Kidney (tissue), 13 donors: ENCODE measurements at regions not wholly inside any gene's neighbourhood (a gene's known extent, or its start where the extent isn't known, plus 50 kb on each side); places are given as distances from the start of the nearest gene placed in this dataset.
A peak's percentile ranks its signal among the peaks of the same experiment; 100 is the strongest.

Source experiments
- DNase-seq, 5 donors: peaks; one replicate each; pipeline ENCODE4 v3.0.0-alpha.2; 2013 to 2020
- FAIRE-seq: peaks from 2 replicates; lab custom pipeline; 2012; peaks lifted over from hg19 to GRCh38; lab: Jason Lieb, UNC
- H3K27ac ChIP-seq, 2 donors: one replicate each; pipeline ENCODE4 v1.7.0; 2013; ENCODE audit warnings: low read depth in 2 of 2, low read length in 2 of 2, inconsistent platforms in 1 of 2
- H3K27me3 ChIP-seq: one replicate; pipeline ENCODE4 v1.7.1; 2013; ENCODE audit warnings: low read length, inconsistent platforms; ENCODE audit not compliant: control insufficient read depth, insufficient read depth
- H3K36me3 ChIP-seq, 3 donors: one replicate each; pipeline versions ENCODE4 v1.7.0 to v1.7.1; 2013; ENCODE audit warnings: low read length in 3 of 3, control low read depth in 1 of 3, inconsistent platforms in 1 of 3; ENCODE audit not compliant: insufficient read depth in 3 of 3, control insufficient read depth in 2 of 3
- H3K4me1 ChIP-seq, 3 donors: one replicate each; pipeline versions ENCODE4 v1.7.0 to v1.7.1; 2013; ENCODE audit warnings: low read length in 3 of 3, inconsistent platforms in 1 of 3, low read depth in 1 of 3; ENCODE audit not compliant: control insufficient read depth in 2 of 3, insufficient read depth in 2 of 3
- H3K4me3 ChIP-seq, 3 donors: one replicate each; pipeline versions ENCODE4 v1.7.0 to v1.8.1; 2013; ENCODE audit warnings: low read length in 3 of 3, control low read depth in 1 of 3, inconsistent platforms in 1 of 3
- H3K9ac ChIP-seq, 3 donors: one replicate each; pipeline versions ENCODE4 v1.7.0 to v1.7.1; 2013; ENCODE audit warnings: low read length in 3 of 3, control low read depth in 1 of 3, inconsistent platforms in 1 of 3
- H3K9me3 ChIP-seq, 3 donors: one replicate each; pipeline versions ENCODE4 v1.7.0 to v1.7.1; 2013; ENCODE audit warnings: low read length in 3 of 3, control low read depth in 1 of 3, inconsistent platforms in 1 of 3; ENCODE audit not compliant: control insufficient read depth in 2 of 3, insufficient read depth in 1 of 3
- intact Hi-C: fragments of 100-400 bp; cut with DNase I; formaldehyde crosslinking; loops from one replicate; pipeline ENCODE4 v1.11.1; 2022
- TF ChIP-seq, protein P1 (sequence below): IDR thresholded peaks from 3 replicates; pipeline ENCODE4 v1.5.1; 2012; ENCODE audit warnings: mild to moderate bottlenecking, moderate library complexity, borderline replicate concordance; ENCODE audit not compliant: insufficient read depth; ENCODE audit errors: extremely low read depth
- donor health status: control.
- donor health status: control.
- donor health status: control.
- donor health status: control.
- donor health status: control.
- donor health status: DM: yes; HTN: yes; CAD: no.
- donor health status: Normal renal cell carcinoma (clear cell type).

DNA sequence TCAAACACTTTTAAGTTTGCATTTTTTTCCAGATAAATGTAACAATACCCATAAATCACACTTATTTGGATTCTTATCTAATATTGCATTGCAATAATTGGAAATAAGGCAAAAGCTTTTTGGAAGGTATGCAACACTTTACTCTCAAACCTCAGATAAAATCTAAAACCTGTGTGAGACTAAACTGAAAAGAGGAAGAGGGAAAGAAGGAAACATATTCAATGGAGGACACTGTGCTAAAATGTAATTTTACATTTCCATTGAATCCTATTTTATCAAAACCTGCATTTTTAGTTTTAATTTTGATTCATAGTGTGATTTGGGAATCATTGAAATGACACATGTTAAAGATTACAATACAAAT, 99.4 kb downstream of the HPGD start:
- no peaks in the 10 kb centered on the region for H3K36me3 ChIP-seq
- no peak overlapping the region for H3K4me3 ChIP-seq
- TF ChIP-seq, protein P1, sequence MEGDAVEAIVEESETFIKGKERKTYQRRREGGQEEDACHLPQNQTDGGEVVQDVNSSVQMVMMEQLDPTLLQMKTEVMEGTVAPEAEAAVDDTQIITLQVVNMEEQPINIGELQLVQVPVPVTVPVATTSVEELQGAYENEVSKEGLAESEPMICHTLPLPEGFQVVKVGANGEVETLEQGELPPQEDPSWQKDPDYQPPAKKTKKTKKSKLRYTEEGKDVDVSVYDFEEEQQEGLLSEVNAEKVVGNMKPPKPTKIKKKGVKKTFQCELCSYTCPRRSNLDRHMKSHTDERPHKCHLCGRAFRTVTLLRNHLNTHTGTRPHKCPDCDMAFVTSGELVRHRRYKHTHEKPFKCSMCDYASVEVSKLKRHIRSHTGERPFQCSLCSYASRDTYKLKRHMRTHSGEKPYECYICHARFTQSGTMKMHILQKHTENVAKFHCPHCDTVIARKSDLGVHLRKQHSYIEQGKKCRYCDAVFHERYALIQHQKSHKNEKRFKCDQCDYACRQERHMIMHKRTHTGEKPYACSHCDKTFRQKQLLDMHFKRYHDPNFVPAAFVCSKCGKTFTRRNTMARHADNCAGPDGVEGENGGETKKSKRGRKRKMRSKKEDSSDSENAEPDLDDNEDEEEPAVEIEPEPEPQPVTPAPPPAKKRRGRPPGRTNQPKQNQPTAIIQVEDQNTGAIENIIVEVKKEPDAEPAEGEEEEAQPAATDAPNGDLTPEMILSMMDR, result no peak
- H3K4me1 ChIP-seq, result no peaks in the 10 kb centered on the region
- DNase-seq (no peak), FAIRE-seq (no peak)
- intact Hi-C loops, result no loop called here
- peak overlapping the region in 1 of 2 donors; percentile 18 for H3K27ac ChIP-seq
- H3K9me3 ChIP-seq, result no peaks in the 10 kb centered on the region
- H3K27me3 ChIP-seq, result no peaks in the 10 kb centered on the region
- H3K9ac ChIP-seq, result no peak overlapping the region

DNA sequence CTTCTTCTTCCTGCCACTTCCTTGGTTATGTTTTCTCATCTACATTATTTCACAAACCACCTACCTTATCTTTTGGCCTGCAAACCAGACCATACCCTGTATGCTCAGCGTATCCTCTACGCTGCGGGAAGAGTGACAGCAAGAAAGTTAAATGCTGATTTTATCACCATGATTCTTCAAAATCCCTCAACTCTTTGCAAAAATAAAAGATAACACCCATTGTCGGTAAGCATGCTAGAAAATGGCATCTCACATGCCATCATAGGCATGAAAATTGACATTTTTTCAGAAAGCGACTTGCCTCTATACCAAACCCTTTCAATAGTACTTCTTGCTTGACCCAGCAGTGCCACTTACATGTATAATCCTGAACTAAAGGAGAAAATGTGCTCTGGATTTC, 102.0 kb downstream of the HPGD start:
- Histone ChIP-seq H3K36me3 (no peaks in the 10 kb centered on the region), H3K9ac (no peak overlapping the region), H3K27ac (no peak overlapping the region), H3K4me1 (no peaks in the 10 kb centered on the region), H3K4me3 (no peak overlapping the region), H3K9me3 (no peaks in the 10 kb centered on the region), H3K27me3 (no peaks in the 10 kb centered on the region)
- DNase-seq (no peak), FAIRE-seq (no peak)
- intact Hi-C loops, result no loop called here
- TF ChIP-seq, protein P1, result no peak

DNA sequence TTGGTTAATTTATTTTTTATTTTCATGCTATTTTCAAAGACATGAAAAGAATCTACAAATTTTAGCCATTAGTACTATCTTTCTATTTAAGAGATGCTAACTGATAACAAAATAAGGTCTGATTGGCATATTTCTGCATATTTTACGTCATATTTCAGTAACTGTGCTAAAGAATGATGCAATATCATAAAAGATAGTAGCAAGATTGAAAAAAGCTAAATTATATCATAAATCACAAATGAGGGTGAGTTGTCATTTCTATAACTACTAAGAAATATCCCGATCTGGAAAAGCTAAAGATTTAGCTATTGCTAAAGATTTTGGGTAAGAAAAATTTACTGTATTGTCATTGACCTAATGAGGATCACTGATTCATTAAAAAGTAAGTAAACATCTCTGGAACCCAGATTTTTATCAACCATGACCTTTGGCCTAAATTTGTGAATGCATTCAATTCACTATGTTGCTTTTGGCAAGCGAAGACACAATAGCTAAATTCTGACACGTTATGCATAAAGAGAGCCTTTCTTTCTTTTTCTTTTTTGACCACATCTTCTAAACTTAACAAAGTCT, 103.6 kb downstream of the HPGD start:
- no peak for FAIRE-seq
- Histone ChIP-seq H3K4me3 (no peak overlapping the region), H3K27me3 (no peaks in the 10 kb centered on the region), H3K27ac (no peak overlapping the region), H3K9me3 (no peaks in the 10 kb centered on the region), H3K9ac (no peak overlapping the region), H3K4me1 (no peaks in the 10 kb centered on the region), H3K36me3 (no peaks in the 10 kb centered on the region)
- TF ChIP-seq, protein P1, result no peak
- intact Hi-C loops, result no loop called here
- no peak for DNase-seq
